ENCODE measurements at regions not wholly inside any gene's neighbourhood (a gene's known extent, or its start where the extent isn't known, plus 50 kb on each side); places are given as distances from the start of the nearest gene placed in this dataset.

- intact Hi-C loops (cut with DNase I; ENCODE audit: low total_unique reads): no loop called here
- H3K9me3 ChIP-seq: no peaks in the 10 kb centered on the region
- DNase-seq: no peak
- H3K4me3 ChIP-seq: no peak overlapping the region
- H3K27me3 ChIP-seq: no peaks in the 10 kb centered on the region
- 71 to 73% methylated on average over 2 of the region's 2 CpGs for WGBS, 2 donors
- no peaks in the 10 kb centered on the region for H3K36me3 ChIP-seq (ENCODE audit: low read depth, missing control alignments)
- no peak overlapping the region for H3K27ac ChIP-seq
- H3K4me1 ChIP-seq: no peaks in the 10 kb centered on the region
- TF ChIP-seq POLR2A (IDR thresholded peaks at IDR 0.05): no peak
- TF ChIP-seq CTCF (IDR thresholded peaks at IDR 0.05): no peak
These were observed 256.2 kb upstream of the MANEA start for GRCh38 chr6:95321126-95321525.

GRCh38 chr6:95325916-95326315 lies 251.4 kb upstream of the MANEA start:
- intact Hi-C loops (cut with DNase I; ENCODE audit: low total_unique reads): no loop called here
- no peaks in the 10 kb centered on the region for H3K27me3 ChIP-seq
- H3K36me3 ChIP-seq (ENCODE audit: low read depth, missing control alignments): no peaks in the 10 kb centered on the region
- no peak overlapping the region for H3K4me3 ChIP-seq
- no peaks in the 10 kb centered on the region for H3K9me3 ChIP-seq
- 25 to 26% methylated on average over 1 of the region's 1 CpG for WGBS, 2 donors
- TF ChIP-seq POLR2A (IDR thresholded peaks at IDR 0.05) (no peak), CTCF (IDR thresholded peaks at IDR 0.05) (no peak)
- no peak for DNase-seq
- H3K4me1 ChIP-seq: no peaks in the 10 kb centered on the region
- no peak overlapping the region for H3K27ac ChIP-seq

- Histone ChIP-seq H3K4me3 (no peak overlapping the region), H3K36me3 (ENCODE audit: low read depth, missing control alignments) (no peaks in the 10 kb centered on the region), H3K27me3 (no peaks in the 10 kb centered on the region), H3K9me3 (no peaks in the 10 kb centered on the region), H3K4me1 (no peaks in the 10 kb centered on the region), H3K27ac (no peak overlapping the region)
- 50 to 53% methylated on average over 2 of the region's 2 CpGs for WGBS, 2 donors
- intact Hi-C loops (cut with DNase I; ENCODE audit: low total_unique reads): no loop called here
- no peak for TF ChIP-seq CTCF (IDR thresholded peaks at IDR 0.05)
- no peak for TF ChIP-seq POLR2A (IDR thresholded peaks at IDR 0.05)
- DNase-seq: no peak
These were observed 249.1 kb upstream of the MANEA start for GRCh38 chr6:95328231-95328630.

GRCh38 chr6:95352064-95352795 lies 225.1 kb upstream of the MANEA start:
- intact Hi-C loops (cut with DNase I; ENCODE audit: low total_unique reads): no loop called here
- DNase-seq: no peak
- Histone ChIP-seq H3K4me3 (no peak overlapping the region), H3K9me3 (no peaks in the 10 kb centered on the region), H3K36me3 (ENCODE audit: low read depth, missing control alignments) (no peaks in the 10 kb centered on the region), H3K27ac (no peak overlapping the region), H3K4me1 (no peaks in the 10 kb centered on the region), H3K27me3 (no peaks in the 10 kb centered on the region)
- 60 to 69% methylated on average over 3 of the region's 3 CpGs for WGBS, 2 donors
- no peak for TF ChIP-seq POLR2A (IDR thresholded peaks at IDR 0.05)

- Histone ChIP-seq H3K27ac (no peak overlapping the region), H3K4me1 (no peaks in the 10 kb centered on the region), H3K27me3 (no peaks in the 10 kb centered on the region), H3K36me3 (ENCODE audit: low read depth, missing control alignments) (no peaks in the 10 kb centered on the region), H3K4me3 (no peak overlapping the region), H3K9me3 (no peaks in the 10 kb centered on the region)
- intact Hi-C loops (cut with DNase I; ENCODE audit: low total_unique reads): no loop called here
- TF ChIP-seq CTCF (IDR thresholded peaks at IDR 0.05) (no peak), POLR2A (IDR thresholded peaks at IDR 0.05) (no peak)
- 94 to 95% methylated on average over 10 of the region's 10 CpGs for WGBS, 2 donors
- DNase-seq: no peak
These were observed 222.8 kb upstream of the MANEA start for GRCh38 chr6:95354551-95354950.

Measured in testis (tissue), 2 donors.